ENCODE measurements at regions not wholly inside any gene's neighbourhood (a gene's known extent, or its start where the extent isn't known, plus 50 kb on each side); places are given as distances from the start of the nearest gene placed in this dataset.
"Not testable (repeated sequence)": the region's sequence is repeated elsewhere in the genome, so short reads cannot be mapped to it uniquely, and the experiment has no call there.

- DNase-seq (ENCODE audit: low read depth in 4 of 4, low spot score in 3 of 4): no peak
These were observed 757.3 kb downstream of the SI start for GRCh38 chr3:164320962-164321361.

GRCh38 chr3:164306042-164306441 is 772.3 kb downstream of the SI start:
- DNase-seq (ENCODE audit: low read depth in 4 of 4, low spot score in 3 of 4): no peak

GRCh38 chr3:164303894-164304293 is 774.4 kb downstream of the SI start:
- no peak for DNase-seq (ENCODE audit: low read depth in 4 of 4, low spot score in 3 of 4)

- no peak for DNase-seq (ENCODE audit: low read depth in 4 of 4, low spot score in 3 of 4)
These were observed 775.7 kb downstream of the SI start for GRCh38 chr3:164302622-164303021.

- not testable (repeated sequence) for DNase-seq (ENCODE audit: low read depth in 4 of 4, low spot score in 3 of 4)
These were observed 786.8 kb downstream of the SI start for GRCh38 chr3:164291486-164291885.

- DNase-seq (ENCODE audit: low read depth in 4 of 4, low spot score in 3 of 4): no peak
These were observed 799.7 kb downstream of the SI start for GRCh38 chr3:164278550-164278949.

- DNase-seq (ENCODE audit: low read depth in 4 of 4, low spot score in 3 of 4): no peak
These were observed 811.2 kb downstream of the SI start for GRCh38 chr3:164267053-164267452.

- no peak for DNase-seq (ENCODE audit: low read depth in 4 of 4, low spot score in 3 of 4)
These were observed 827.4 kb downstream of the SI start for GRCh38 chr3:164250923-164251322.

GRCh38 chr3:164236851-164237250 is 841.4 kb downstream of the SI start:
- DNase-seq (ENCODE audit: low read depth in 4 of 4, low spot score in 3 of 4): no peak

GRCh38 chr3:164235289-164236028 is 842.8 kb downstream of the SI start:
- no peak for DNase-seq (ENCODE audit: low read depth in 4 of 4, low spot score in 3 of 4)

- DNase-seq (ENCODE audit: low read depth in 4 of 4, low spot score in 3 of 4): peak in 1 of 4 donors; percentile 4
These were observed 844.3 kb downstream of the SI start for GRCh38 chr3:164233951-164234350.

- no peak for DNase-seq (ENCODE audit: low read depth in 4 of 4, low spot score in 3 of 4)
These were observed 846.6 kb downstream of the SI start for GRCh38 chr3:164231718-164232117.

GRCh38 chr3:164230385-164231094 is 847.8 kb downstream of the SI start:
- no peak for DNase-seq (ENCODE audit: low read depth in 4 of 4, low spot score in 3 of 4)

- no peak for DNase-seq (ENCODE audit: low read depth in 4 of 4, low spot score in 3 of 4)
These were observed 854.2 kb downstream of the SI start for GRCh38 chr3:164224126-164224525.

- no peak for DNase-seq (ENCODE audit: low read depth in 4 of 4, low spot score in 3 of 4)
These were observed 856.1 kb downstream of the SI start for GRCh38 chr3:164222197-164222596.

GRCh38 chr3:164221297-164221696 is 857.0 kb downstream of the SI start:
- no peak for DNase-seq (ENCODE audit: low read depth in 4 of 4, low spot score in 3 of 4)

GRCh38 chr3:164209363-164209762 is 868.9 kb downstream of the SI start:
- no peak for DNase-seq (ENCODE audit: low read depth in 4 of 4, low spot score in 3 of 4)

- DNase-seq (ENCODE audit: low read depth in 4 of 4, low spot score in 3 of 4): no peak
These were observed 869.5 kb downstream of the SI start for GRCh38 chr3:164208821-164209220.

GRCh38 chr3:164208048-164208447 is 870.2 kb downstream of the SI start:
- no peak for DNase-seq (ENCODE audit: low read depth in 4 of 4, low spot score in 3 of 4)

GRCh38 chr3:164200053-164200823 is 878.1 kb downstream of the SI start:
- DNase-seq (ENCODE audit: low read depth in 4 of 4, low spot score in 3 of 4): no peak

- no peak for DNase-seq (ENCODE audit: low read depth in 4 of 4, low spot score in 3 of 4)
These were observed 881.8 kb downstream of the SI start for GRCh38 chr3:164196477-164196876.
